ENCODE measurements at regions not wholly inside any gene's neighbourhood (a gene's known extent, or its start where the extent isn't known, plus 50 kb on each side); places are given as distances from the start of the nearest gene placed in this dataset.

GRCh38 chr6:168721571-168721970 lies 280.6 kb downstream of the SMOC2 start:
- WGBS: 69% methylated on average over 6 of the region's 6 CpGs
- H3K27ac ChIP-seq (ENCODE audit: low read depth in 1 of 2, low read length in 2 of 2): no peak overlapping the region
- TF ChIP-seq ZBTB33 (IDR thresholded peaks at IDR 0.05) (no peak), HNF4A (conservative IDR thresholded peaks at IDR 0.05) (no peak), TAF1 (conservative IDR thresholded peaks at IDR 0.05) (no peak), ATF3 (IDR thresholded peaks at IDR 0.05) (no peak), CTCF (IDR thresholded peaks at IDR 0.05; ENCODE audit: low read depth, low read length, missing input control) (no peak), YY1 (IDR thresholded peaks at IDR 0.05) (no peak), MAX (IDR thresholded peaks at IDR 0.05) (no peak), FOXA2 (IDR thresholded peaks at IDR 0.05) (no peak), GABPA (IDR thresholded peaks at IDR 0.05 in 1 of 2, conservative IDR thresholded peaks at IDR 0.05 in 1 of 2) (no peak), HNF4G (IDR thresholded peaks at IDR 0.05) (no peak), EGR1 (IDR thresholded peaks at IDR 0.05; ENCODE audit: low read depth in 2 of 2) (no peak), RXRA (IDR thresholded peaks at IDR 0.05) (no peak), SP1 (IDR thresholded peaks at IDR 0.05) (no peak)
- H3K9me3 ChIP-seq (ENCODE audit: control insufficient read depth in 4 of 4, low read length in 3 of 4): peaks cover 0 to 3% (median 0%) of the 10 kb centered on the region in 4 donors
- no peak overlapping the region for H3K9ac ChIP-seq (ENCODE audit: low read depth in 1 of 2, low read length in 2 of 2)
- no peaks in the 10 kb centered on the region for H3K4me1 ChIP-seq (ENCODE audit: control insufficient read depth in 4 of 4, insufficient read depth in 4 of 4, low read length in 3 of 4)
- H3K36me3 ChIP-seq (ENCODE audit: control insufficient read depth in 4 of 4, insufficient read depth in 3 of 4, low read depth in 1 of 4, low read length in 3 of 4): no peaks in the 10 kb centered on the region
- H3K4me3 ChIP-seq (ENCODE audit: low read depth in 1 of 3, low read length in 3 of 3): no peak overlapping the region
- no peaks in the 10 kb centered on the region for H3K27me3 ChIP-seq (ENCODE audit: control insufficient read depth in 4 of 4, insufficient read depth in 4 of 4, low read length in 3 of 4)
- no peak for DNase-seq (ENCODE audit: low spot score)

GRCh38 chr6:168719901-168720300 lies 278.9 kb downstream of the SMOC2 start:
- DNase-seq (ENCODE audit: low spot score): no peak
- TF ChIP-seq JUND (IDR thresholded peaks at IDR 0.05): no peak
- no peak for TF ChIP-seq FOXA1 (IDR thresholded peaks at IDR 0.05)
- TF ChIP-seq SP1 (IDR thresholded peaks at IDR 0.05): no peak
- no peak for TF ChIP-seq HNF4A (conservative IDR thresholded peaks at IDR 0.05)
- no peak for TF ChIP-seq MAX (IDR thresholded peaks at IDR 0.05)
- TF ChIP-seq EGR1 (IDR thresholded peaks at IDR 0.05; ENCODE audit: low read depth in 2 of 2): no peak
- TF ChIP-seq FOXA2 (IDR thresholded peaks at IDR 0.05): no peak
- no peak for TF ChIP-seq HNF4G (IDR thresholded peaks at IDR 0.05)
- TF ChIP-seq ZBTB33 (IDR thresholded peaks at IDR 0.05): no peak
- no peak for TF ChIP-seq RXRA (IDR thresholded peaks at IDR 0.05)
- TF ChIP-seq GABPA (IDR thresholded peaks at IDR 0.05 in 1 of 2, conservative IDR thresholded peaks at IDR 0.05 in 1 of 2): no peak
- TF ChIP-seq NR2F2 (IDR thresholded peaks at IDR 0.05): no peak
- 74% methylated on average over 5 of the region's 5 CpGs for WGBS
- Histone ChIP-seq H3K4me3 (ENCODE audit: low read depth in 1 of 3, low read length in 3 of 3) (no peak overlapping the region), H3K9me3 (ENCODE audit: control insufficient read depth in 4 of 4, low read length in 3 of 4) (peaks cover 0 to 3% (median 0%) of the 10 kb centered on the region in 4 donors), H3K27me3 (ENCODE audit: control insufficient read depth in 4 of 4, insufficient read depth in 4 of 4, low read length in 3 of 4) (no peaks in the 10 kb centered on the region), H3K9ac (ENCODE audit: low read depth in 1 of 2, low read length in 2 of 2) (no peak overlapping the region), H3K4me1 (ENCODE audit: control insufficient read depth in 4 of 4, insufficient read depth in 4 of 4, low read length in 3 of 4) (no peaks in the 10 kb centered on the region), H3K27ac (ENCODE audit: low read depth in 1 of 2, low read length in 2 of 2) (no peak overlapping the region), H3K36me3 (ENCODE audit: control insufficient read depth in 4 of 4, insufficient read depth in 3 of 4, low read depth in 1 of 4, low read length in 3 of 4) (no peaks in the 10 kb centered on the region)

Data from liver (tissue), 8 donors.